IMR-90 (cell line): ENCODE measurements at regions not wholly inside any gene's neighbourhood (a gene's known extent, or its start where the extent isn't known, plus 50 kb on each side); places are given as distances from the start of the nearest gene placed in this dataset.

ENCODE experiments used
- ATAC-seq: fragments of 200-7000 bp; cut with Tn5 transposase; 2 replicates; pipeline ENCODE4 v1.9.1; 2020; ENCODE audit warnings: low read depth, mild to moderate bottlenecking, moderate library complexity
- BruUV-seq: library from RNA; stranded (reverse); fragments of 400-500 nt; replicated peaks from 2 replicates; lab custom pipeline; 2021; lab: Mats Ljungman, UMichigan
- CTCF ChIA-PET: fragments of 300-600 bp; formaldehyde crosslinking; extraction: SDS; loops from one replicate; lab custom pipeline; 2021; ENCODE audit warnings: antibody characterized with exemption; lab: Yijun Ruan, JAX
- POLR2A ChIA-PET: fragments of 300-600 bp; sonication (Branson Sonifier 250); formaldehyde crosslinking; loops from one replicate; lab custom pipeline; 2022; ENCODE audit warnings: antibody characterized with exemption; ENCODE audit not compliant: unreplicated experiment; lab: Charles Lee
- DNase-seq: peaks from one replicate; pipeline ENCODE4 v3.0.0; 2013
- H2AFZ ChIP-seq: replicated peaks from 2 replicates; pipeline ENCODE3; 2013; ENCODE audit warnings: low read length, mild to moderate bottlenecking; ENCODE audit not compliant: poor library complexity
- H2AK5ac ChIP-seq: 2 replicates; pipeline ENCODE4 v1.6.1; 2013; ENCODE audit warnings: low read depth, low read length, inconsistent platforms
- H2AK9ac ChIP-seq: replicated peaks from 2 replicates; pipeline ENCODE3; 2013; ENCODE audit warnings: mild to moderate bottlenecking, low read depth, low read length, moderate library complexity; ENCODE audit not compliant: poor library complexity
- H2BK120ac ChIP-seq: 2 replicates; pipeline ENCODE4 v1.6.1; 2013; ENCODE audit warnings: low read depth, low read length, inconsistent platforms
- H2BK15ac ChIP-seq: 3 replicates; pipeline ENCODE4 v1.6.1; 2013; ENCODE audit warnings: low read depth, low read length, inconsistent platforms
- H2BK20ac ChIP-seq: 2 replicates; pipeline ENCODE4 v1.6.1; 2013; ENCODE audit warnings: low read depth, mild to moderate bottlenecking, inconsistent platforms, low read length, moderate library complexity
- H2BK5ac ChIP-seq: 2 replicates; pipeline ENCODE4 v1.6.1; 2013; ENCODE audit warnings: mild to moderate bottlenecking, low read depth, low read length, inconsistent platforms; ENCODE audit not compliant: poor library complexity, severe bottlenecking
- H3K14ac ChIP-seq: replicated peaks from 2 replicates; pipeline ENCODE4 v1.6.1; 2013; ENCODE audit warnings: low read depth, low read length, inconsistent platforms
- H3K18ac ChIP-seq: 2 replicates; pipeline ENCODE4 v1.6.1; 2013; ENCODE audit warnings: low read depth, low read length, control low read depth
- H3K23ac ChIP-seq: 2 replicates; pipeline ENCODE4 v1.6.1; 2013; ENCODE audit warnings: low read depth, low read length, inconsistent platforms
- H3K27ac ChIP-seq: 2 replicates; pipeline ENCODE4 v1.5.1; 2013; ENCODE audit warnings: mild to moderate bottlenecking, control low read depth, low read length; ENCODE audit not compliant: insufficient read depth
- H3K27me3 ChIP-seq: 2 replicates; pipeline ENCODE4 v1.6.1; 2013; ENCODE audit warnings: low read length; ENCODE audit not compliant: control insufficient read depth, insufficient read depth
- H3K36me3 ChIP-seq: 2 replicates; pipeline ENCODE4 v1.6.1; 2013; ENCODE audit warnings: low read length, mixed read lengths; ENCODE audit not compliant: control insufficient read depth, insufficient read depth
- H3K4ac ChIP-seq: 2 replicates; pipeline ENCODE4 v1.6.1; 2013; ENCODE audit warnings: low read depth, low read length, inconsistent platforms
- H3K4me1 ChIP-seq: 2 replicates; pipeline ENCODE4 v1.6.1; 2013; ENCODE audit warnings: low read length, mixed read lengths; ENCODE audit not compliant: control insufficient read depth, insufficient read depth
- H3K4me2 ChIP-seq: 2 replicates; pipeline ENCODE4 v1.6.1; 2013; ENCODE audit warnings: low read depth, mild to moderate bottlenecking, control low read depth, low read length, moderate library complexity
- H3K4me3 ChIP-seq: 2 replicates; pipeline ENCODE4 v1.5.1; 2013; ENCODE audit warnings: low read depth, mild to moderate bottlenecking, control low read depth, low read length, moderate library complexity; ENCODE audit not compliant: insufficient read depth
- H3K56ac ChIP-seq: 2 replicates; pipeline ENCODE4 v1.6.1; 2013; ENCODE audit warnings: low read length, inconsistent platforms; ENCODE audit not compliant: insufficient read depth; ENCODE audit errors: extremely low read depth
- H3K79me1 ChIP-seq, 2 experiments: 2 replicates each; pipeline ENCODE4 v1.6.1; 2013; ENCODE audit warnings: low read length in 2 of 2, inconsistent platforms in 1 of 2, low read depth in 1 of 2
- H3K9ac ChIP-seq: 2 replicates; pipeline ENCODE4 v1.6.1; 2013; ENCODE audit warnings: low read depth, low read length, control low read depth
- H3K9me1 ChIP-seq: 2 replicates; pipeline ENCODE4 v1.6.1; 2013; ENCODE audit warnings: low read length, inconsistent platforms; ENCODE audit not compliant: insufficient read depth
- H3K9me3 ChIP-seq: 2 replicates; pipeline ENCODE4 v1.6.1; 2013; ENCODE audit warnings: low read length; ENCODE audit not compliant: control insufficient read depth, insufficient read depth
- H4K20me1 ChIP-seq: 2 replicates; pipeline ENCODE4 v1.6.1; 2013; ENCODE audit warnings: low read length, inconsistent platforms; ENCODE audit not compliant: insufficient read depth
- H4K5ac ChIP-seq: 2 replicates; pipeline ENCODE4 v1.6.1; 2013; ENCODE audit warnings: mild to moderate bottlenecking, low read depth, low read length, control low read depth
- H4K8ac ChIP-seq, 2 experiments: 2 replicates each; pipeline ENCODE4 v1.6.1; 2013; ENCODE audit warnings: low read depth in 2 of 2, low read length in 2 of 2, control low read depth in 1 of 2, inconsistent platforms in 1 of 2
- H4K91ac ChIP-seq: 2 replicates; pipeline ENCODE4 v1.6.1; 2013; ENCODE audit warnings: low read depth, low read length, inconsistent platforms; ENCODE audit not compliant: insufficient read depth
- BHLHE40 ChIP-seq: fragments of 150-350 bp; IDR thresholded peaks from 2 replicates; pipeline ENCODE4 v1.6.1; 2016; ENCODE audit warnings: mild to moderate bottlenecking, low read depth, low read length
- CEBPB ChIP-seq: IDR thresholded peaks from 2 replicates; pipeline ENCODE4 v1.6.1; 2012; ENCODE audit warnings: low read depth, low read length, improper control_type of control experiment
- CHD1 ChIP-seq: IDR thresholded peaks from 2 replicates; pipeline ENCODE4 v1.6.1; 2012; ENCODE audit warnings: low read depth, low read length, improper control_type of control experiment
- CTCF ChIP-seq: conservative IDR thresholded peaks from 2 replicates; pipeline ENCODE4 v1.5.1; 2012; ENCODE audit warnings: mild to moderate bottlenecking, low read depth, low read length, improper control_type of control experiment
- ELK1 ChIP-seq: fragments of 150-350 bp; IDR thresholded peaks from 2 replicates; pipeline ENCODE4 v1.6.1; 2016; ENCODE audit warnings: low read depth, mild to moderate bottlenecking, low read length, moderate library complexity, borderline replicate concordance
- FOS ChIP-seq: fragments of 150-350 bp; IDR thresholded peaks from 2 replicates; pipeline ENCODE4 v1.6.1; 2016; ENCODE audit warnings: low read depth, low read length
- MAFK ChIP-seq: IDR thresholded peaks from 2 replicates; pipeline ENCODE4 v1.6.1; 2012; ENCODE audit warnings: low read depth, low read length, improper control_type of control experiment
- MAZ ChIP-seq: IDR thresholded peaks from 2 replicates; pipeline ENCODE4 v1.6.1; 2012; ENCODE audit warnings: low read depth, mild to moderate bottlenecking, low read length, improper control_type of control experiment, moderate library complexity, borderline replicate concordance
- POLR2A ChIP-seq: IDR thresholded peaks from 2 replicates; pipeline ENCODE4 v1.6.1; 2012; ENCODE audit warnings: mild to moderate bottlenecking, low read depth, low read length
- RAD21 ChIP-seq: IDR thresholded peaks from 2 replicates; pipeline ENCODE4 v1.6.1; 2012; ENCODE audit warnings: low read length, improper control_type of control experiment
- RCOR1 ChIP-seq: IDR thresholded peaks from 2 replicates; pipeline ENCODE4 v1.6.1; 2012; ENCODE audit warnings: mild to moderate bottlenecking, low read length, improper control_type of control experiment; ENCODE audit not compliant: insufficient replicate concordance
- RFX5 ChIP-seq: IDR thresholded peaks from 2 replicates; pipeline ENCODE4 v1.8.0; 2012; ENCODE audit warnings: low read depth, mild to moderate bottlenecking, low read length, moderate library complexity
- SMC3 ChIP-seq: fragments of 150-350 bp; IDR thresholded peaks from 2 replicates; pipeline ENCODE4 v1.6.1; 2016; ENCODE audit warnings: low read depth, mild to moderate bottlenecking, antibody characterized with exemption, low read length, moderate library complexity
- WGBS, 2 experiments: methylation state at CpG; one replicate each; pipeline versions ENCODE4 v1.1.5 to v1.1.7; 2013; ENCODE audit warnings: missing lambda C conversion rate in 2 of 2; ENCODE audit not compliant: insufficient read length in 1 of 2; ENCODE audit errors: extremely low coverage in 2 of 2; 5-methylcytosine and 5-hydroxymethylcytosine counted together
- dilution Hi-C: fragments of 300-500 bp; cut with HindIII; formaldehyde crosslinking; loops from one replicate; pipeline ENCODE4 v1.14.3; 2018; ENCODE audit warnings: low sequenced_read_pairs; ENCODE audit not compliant: unreplicated experiment
- in situ Hi-C: fragments of 300-500 bp; cut with MboI; formaldehyde crosslinking; loops from 3 replicates; pipeline ENCODE4 v1.14.3; 2019; ENCODE audit warnings: low sequenced_read_pairs, inconsistent platforms, mixed read lengths
- intact Hi-C: fragments of 100-400 bp; cut with micrococcal nuclease; formaldehyde crosslinking; loops from 2 replicates; pipeline ENCODE4 v1.10.0; 2022

- H4K20me1 ChIP-seq: no peaks in the 10 kb centered on the region
- no peak overlapping the region for H4K5ac ChIP-seq
- intact Hi-C loops: no loop called here
- DNase-seq (no peak), ATAC-seq (no peak)
- no peak overlapping the region for H3K4me3 ChIP-seq
- in situ Hi-C loops: no loop called here
- no peak overlapping the region for H2BK5ac ChIP-seq
- no CpG with 5 or more reads among the region's 4 CpGs for WGBS, 2 experiments
- no peak overlapping the region for H3K9ac ChIP-seq
- H2AK5ac ChIP-seq: no peak overlapping the region
- no peaks in the 10 kb centered on the region for H3K9me1 ChIP-seq
- H3K4me1 ChIP-seq: no peaks in the 10 kb centered on the region
- ChIA-PET POLR2A (no interaction called here), CTCF (no interaction called here)
- no peak overlapping the region for H2AK9ac ChIP-seq
- H3K27me3 ChIP-seq: no peaks in the 10 kb centered on the region
- no peak overlapping the region for H2AFZ ChIP-seq
- H3K4ac ChIP-seq: no peak overlapping the region
- no TSS peak for BruUV-seq
- peaks cover 6% of the 10 kb centered on the region for H3K9me3 ChIP-seq
- H3K56ac ChIP-seq: no peak overlapping the region
- no peak overlapping the region for H3K4me2 ChIP-seq
- H2BK15ac ChIP-seq: no peak overlapping the region
- dilution Hi-C loops: no loop called here
- no peak overlapping the region for H2BK20ac ChIP-seq
- TF ChIP-seq RAD21: no peak
- no peak for TF ChIP-seq MAFK
- no peak for TF ChIP-seq CTCF
- TF ChIP-seq CEBPB: no peak
- no peak for TF ChIP-seq RFX5
- TF ChIP-seq SMC3: no peak
- TF ChIP-seq FOS: no peak
- TF ChIP-seq ELK1: no peak
- no peak for TF ChIP-seq BHLHE40
- TF ChIP-seq RCOR1: no peak
- no peak for TF ChIP-seq POLR2A
- TF ChIP-seq MAZ: no peak
- no peak for TF ChIP-seq CHD1
- no peak overlapping the region for H2BK120ac ChIP-seq
- H4K91ac ChIP-seq: no peak overlapping the region
- H3K18ac ChIP-seq: no peak overlapping the region
- H3K23ac ChIP-seq: no peak overlapping the region
- H4K8ac ChIP-seq: no peak overlapping the region
- no peak overlapping the region for H3K14ac ChIP-seq
- H3K36me3 ChIP-seq: no peaks in the 10 kb centered on the region
- H3K79me1 ChIP-seq: no peaks in the 10 kb centered on the region
- H3K27ac ChIP-seq: no peak overlapping the region
Measured at GRCh38 chr7:37577901-37578300, 105.7 kb upstream of the GPR141 start.
